ENCODE measurements at regions not wholly inside any gene's neighbourhood (a gene's known extent, or its start where the extent isn't known, plus 50 kb on each side); places are given as distances from the start of the nearest gene placed in this dataset.

DNA sequence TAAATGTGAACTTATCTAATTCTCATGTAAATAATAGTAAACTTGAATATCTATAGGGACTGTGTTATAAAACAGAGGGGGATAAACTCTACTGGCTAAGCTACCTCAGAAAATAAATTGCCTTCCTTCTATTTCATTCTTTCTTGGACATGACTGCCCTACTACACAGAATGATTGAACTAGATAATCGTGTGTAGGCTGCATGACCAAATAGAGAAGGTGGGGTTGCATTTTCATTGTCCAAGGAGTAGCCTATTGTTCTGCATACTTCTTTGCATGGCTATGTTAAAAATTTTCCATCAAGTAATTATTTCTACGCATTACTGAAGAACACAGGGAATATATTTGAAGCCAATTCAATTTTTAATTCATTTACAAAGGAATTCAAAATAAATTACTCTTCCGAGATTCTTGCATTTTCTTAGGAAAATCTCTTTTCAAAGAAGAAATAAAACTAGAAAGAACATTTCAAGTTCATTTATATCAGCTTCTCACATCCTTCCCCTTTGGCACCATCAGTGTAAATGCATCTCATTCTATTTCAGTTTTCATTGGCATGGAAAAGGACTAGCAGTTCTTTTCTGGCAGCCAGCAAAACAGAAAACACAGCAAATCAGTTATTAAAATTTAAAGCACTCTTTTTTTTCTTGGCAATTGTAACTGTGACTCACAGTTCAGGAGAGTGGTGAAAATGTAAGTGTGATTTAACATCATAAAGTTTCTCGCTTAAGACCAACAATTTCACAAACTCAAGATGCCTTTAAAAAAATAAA lies 714.7 kb downstream of the NCAM2 start:
- H4K91ac ChIP-seq (replicated peaks; ENCODE audit: insufficient read length, low read length) = no peak overlapping the region
- ChIA-PET POLR2A (ENCODE audit: partially characterized antibody) (no interaction called here), CTCF (ENCODE audit: partially characterized antibody) (interaction anchor here (0.6 to 0.7 kb wide), 2 partner anchors 947 to 1512 kb away, joined by 3 read pairs; no protein-coding TSS in a partner anchor)
- no peak overlapping the region for H4K8ac ChIP-seq (ENCODE audit: extremely low read depth, insufficient read depth, low read length)
- no peak overlapping the region for H3K4ac ChIP-seq (replicated peaks; ENCODE audit: insufficient read length, low read depth, low read length)
- H2BK12ac ChIP-seq (ENCODE audit: low read depth, low read length) = no peak overlapping the region
- H3K4me3 ChIP-seq (ENCODE audit: extremely low read depth in 1 of 4, insufficient read depth in 2 of 4, low read depth in 3 of 4, low read length in 4 of 4) = no peak overlapping the region
- H2BK15ac ChIP-seq (ENCODE audit: low read length) = no peak overlapping the region
- no peak overlapping the region for H3K9ac ChIP-seq (replicated peaks in 1 of 4; ENCODE audit: extremely low read depth in 1 of 4, low read depth in 3 of 4, low read length in 3 of 4)
- TF ChIP-seq SP1 (IDR thresholded peaks at IDR 0.05; ENCODE audit: low read depth, low read length) (no peak), SP4 (IDR thresholded peaks at IDR 0.05; ENCODE audit: low read length) (no peak), POLR2AphosphoS5 (IDR thresholded peaks at IDR 0.05; ENCODE audit: low read depth, low read length) (no peak), SUZ12 (IDR thresholded peaks at IDR 0.05; ENCODE audit: low read length) (no peak), EP300 (IDR thresholded peaks at IDR 0.05; ENCODE audit: borderline replicate concordance in 1 of 2, low read depth in 2 of 2, low read length in 2 of 2) (no peak), SP2 (IDR thresholded peaks at IDR 0.05; ENCODE audit: low read length) (no peak), KDM4A (IDR thresholded peaks at IDR 0.05; ENCODE audit: low read depth, low read length, severe bottlenecking) (no peak), SIN3A (conservative IDR thresholded peaks at IDR 0.05 in 1 of 2, IDR thresholded peaks at IDR 0.05 in 1 of 2; ENCODE audit: low read depth in 1 of 2, low read length in 2 of 2) (no peak)
- no peak overlapping the region for H4K5ac ChIP-seq (ENCODE audit: insufficient read length, low read depth, low read length)
- H3K9me3 ChIP-seq (ENCODE audit: insufficient read depth in 2 of 2, low read depth in 1 of 2, low read length in 1 of 2) = no peaks in the 10 kb centered on the region
- no peak overlapping the region for H2BK20ac ChIP-seq (ENCODE audit: low read length)
- H2AK5ac ChIP-seq (ENCODE audit: low read depth, low read length) = no peak overlapping the region
- H3K14ac ChIP-seq (ENCODE audit: insufficient read length) = no peak overlapping the region
- H3K23me2 ChIP-seq (ENCODE audit: low read depth, low read length) = no peaks in the 10 kb centered on the region
- H3K27me3 ChIP-seq (replicated peaks in 1 of 4; ENCODE audit: control insufficient read depth in 3 of 4, extremely low read depth in 1 of 4, insufficient read depth in 3 of 4, low read length in 3 of 4) = no peaks in the 10 kb centered on the region
- no peak overlapping the region for H2BK5ac ChIP-seq (ENCODE audit: low read depth, low read length)
- H3K4me1 ChIP-seq (replicated peaks in 1 of 4; ENCODE audit: control insufficient read depth in 3 of 4, insufficient read depth in 4 of 4, low read length in 3 of 4) = peaks cover 0 to 5% (median 0%) of the 10 kb centered on the region in 4 experiments; a peak in 1 of 7 replicates
- no peak overlapping the region for H3K4me2 ChIP-seq (ENCODE audit: insufficient read depth in 1 of 2, low read depth in 2 of 2, low read length in 2 of 2)
- no peaks in the 10 kb centered on the region; a peak in 1 of 4 replicates for H3K79me2 ChIP-seq (ENCODE audit: control insufficient read depth in 1 of 2, insufficient read depth in 2 of 2, low read length in 2 of 2)
- no peak overlapping the region for H3K18ac ChIP-seq (ENCODE audit: extremely low read depth, low read length)
- H3K36me3 ChIP-seq (ENCODE audit: control insufficient read depth in 2 of 4, insufficient read depth in 4 of 4, low read length in 3 of 4) = no peaks in the 10 kb centered on the region
- H3K23ac ChIP-seq (ENCODE audit: insufficient read length) = no peak overlapping the region
- H3K27ac ChIP-seq (ENCODE audit: low read depth, low read length) = no peak overlapping the region
- no peak overlapping the region for H2BK120ac ChIP-seq (replicated peaks; ENCODE audit: low read depth, low read length)
- DNase-seq (ENCODE audit: low read depth in 1 of 2, low spot score in 2 of 2) (no peak), FAIRE-seq (no peak)
- no peaks in the 10 kb centered on the region for H4K20me1 ChIP-seq (replicated peaks in 1 of 2; ENCODE audit: control insufficient read depth in 1 of 2, insufficient read depth in 2 of 2, low read length in 2 of 2)
- no peak overlapping the region for H2AFZ ChIP-seq (ENCODE audit: low read length)
- H3K79me1 ChIP-seq (ENCODE audit: low read depth, low read length) = no peaks in the 10 kb centered on the region
- WGBS, 2 experiments (ENCODE audit: extremely low coverage in 1 of 2, insufficient coverage in 1 of 2, insufficient read length in 1 of 2, insufficient replicate concordance in 2 of 2, low coverage in 1 of 2, low lambda C conversion rate in 2 of 2, missing lambda C conversion rate in 1 of 2) = 85% methylated on average over 4 of the region's 4 CpGs; no CpG with 5 or more reads in 1 of the 2 experiments
- no peak overlapping the region for H3K56ac ChIP-seq (replicated peaks; ENCODE audit: insufficient read length, low read depth, low read length)

Data from H1 (cell line).